ENCODE measurements at regions not wholly inside any gene's neighbourhood (a gene's known extent, or its start where the extent isn't known, plus 50 kb on each side); places are given as distances from the start of the nearest gene placed in this dataset.
A peak's percentile ranks its signal among the peaks of the same experiment; 100 is the strongest.

DNA sequence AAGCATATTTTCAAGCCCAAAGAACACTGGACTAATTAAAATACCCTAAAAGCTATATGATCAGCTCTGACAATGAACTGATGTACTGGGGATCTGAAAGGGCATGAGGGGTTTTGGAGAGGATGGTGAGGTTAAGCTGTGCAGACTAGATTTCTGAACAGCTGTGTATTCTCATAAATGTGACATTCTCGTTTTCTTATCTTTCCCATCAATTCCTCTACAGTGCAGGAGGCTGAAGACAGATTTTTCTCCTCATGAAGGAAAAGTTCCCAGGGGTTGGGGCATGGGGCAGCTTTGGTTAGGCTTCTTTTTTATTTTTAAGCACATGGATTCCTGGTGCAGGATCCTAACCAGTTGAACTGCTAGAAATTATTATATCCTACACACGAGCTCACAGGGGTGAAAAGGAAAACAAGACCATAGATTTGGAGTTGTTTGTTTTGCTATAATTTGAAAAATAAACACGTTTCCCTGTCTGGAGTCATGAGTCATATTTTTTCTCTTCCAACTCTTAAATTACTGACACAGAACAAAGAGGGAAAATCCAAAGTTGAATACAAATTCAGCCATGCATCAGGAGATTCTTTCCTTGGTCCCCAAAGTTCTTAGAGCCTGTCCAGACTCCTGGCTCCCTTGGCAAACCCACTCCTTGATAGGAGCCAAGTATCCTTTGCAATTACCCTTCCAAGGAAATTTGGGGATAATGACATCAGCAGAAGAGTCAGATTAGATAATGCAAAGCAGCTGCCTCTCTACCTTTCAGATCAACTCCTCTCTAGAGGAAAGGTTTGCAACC is 147.7 kb upstream of the NPVF start:
- no peaks in the 10 kb centered on the region for H3K36me3 ChIP-seq (ENCODE audit: control insufficient read depth, insufficient read depth, low read length)
- no peaks in the 10 kb centered on the region for H3K27me3 ChIP-seq (ENCODE audit: control insufficient read depth, insufficient read depth, low read length)
- no peak overlapping the region for H3K4me3 ChIP-seq (ENCODE audit: low read length)
- no peak overlapping the region for H3K27ac ChIP-seq (ENCODE audit: low read depth, low read length)
- H3K4me1 ChIP-seq (ENCODE audit: control insufficient read depth, insufficient read depth, low read length) = peaks cover 6% of the 10 kb centered on the region
- H3K9ac ChIP-seq (ENCODE audit: low read length) = no peak overlapping the region

DNA sequence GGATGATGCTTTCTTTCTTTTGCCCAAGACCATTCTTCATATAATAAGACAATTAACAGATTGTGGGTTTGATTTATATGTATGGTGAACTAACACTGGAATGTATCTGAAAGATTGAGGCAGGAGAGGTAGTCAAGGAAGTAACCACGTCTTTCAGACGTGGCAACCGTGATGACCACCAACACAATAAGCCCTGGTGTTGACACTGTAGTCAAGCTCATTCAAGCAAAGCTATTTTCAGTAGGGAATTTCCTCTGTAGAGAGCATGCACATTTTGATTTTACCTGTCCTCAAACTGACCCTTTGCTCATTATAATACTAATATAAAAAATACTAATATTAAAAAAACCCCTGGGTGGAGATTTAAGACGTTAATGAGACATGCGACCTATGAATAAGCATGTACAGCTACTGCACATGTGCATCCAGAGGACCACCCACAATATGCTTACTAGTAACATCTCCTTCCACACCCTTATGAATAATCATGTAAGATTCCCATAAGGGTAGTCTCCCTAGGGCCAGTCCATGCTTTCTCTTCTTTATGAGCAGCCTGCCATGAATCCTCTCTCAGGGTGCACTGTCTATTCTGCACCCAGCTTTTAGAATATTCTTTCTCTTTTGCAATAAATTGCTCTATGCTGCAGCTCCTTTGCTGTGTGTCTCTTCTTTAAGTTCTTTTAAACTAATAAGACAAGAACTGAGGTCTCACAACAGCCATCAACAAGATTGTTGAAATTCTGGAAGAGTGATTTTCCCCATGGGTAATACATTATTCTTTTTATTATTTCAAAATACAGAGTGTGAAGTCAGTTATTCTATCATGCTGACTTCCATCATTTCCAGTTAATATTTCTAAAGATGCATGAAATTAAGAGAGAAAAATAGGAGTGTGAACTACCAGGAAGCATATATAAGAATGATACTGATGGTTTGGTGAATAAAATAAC is 151.3 kb upstream of the NPVF start:
- Histone ChIP-seq H3K4me1 (ENCODE audit: control insufficient read depth, insufficient read depth, low read length) (peaks cover 6% of the 10 kb centered on the region), H3K9ac (ENCODE audit: low read length) (no peak overlapping the region)

DNA sequence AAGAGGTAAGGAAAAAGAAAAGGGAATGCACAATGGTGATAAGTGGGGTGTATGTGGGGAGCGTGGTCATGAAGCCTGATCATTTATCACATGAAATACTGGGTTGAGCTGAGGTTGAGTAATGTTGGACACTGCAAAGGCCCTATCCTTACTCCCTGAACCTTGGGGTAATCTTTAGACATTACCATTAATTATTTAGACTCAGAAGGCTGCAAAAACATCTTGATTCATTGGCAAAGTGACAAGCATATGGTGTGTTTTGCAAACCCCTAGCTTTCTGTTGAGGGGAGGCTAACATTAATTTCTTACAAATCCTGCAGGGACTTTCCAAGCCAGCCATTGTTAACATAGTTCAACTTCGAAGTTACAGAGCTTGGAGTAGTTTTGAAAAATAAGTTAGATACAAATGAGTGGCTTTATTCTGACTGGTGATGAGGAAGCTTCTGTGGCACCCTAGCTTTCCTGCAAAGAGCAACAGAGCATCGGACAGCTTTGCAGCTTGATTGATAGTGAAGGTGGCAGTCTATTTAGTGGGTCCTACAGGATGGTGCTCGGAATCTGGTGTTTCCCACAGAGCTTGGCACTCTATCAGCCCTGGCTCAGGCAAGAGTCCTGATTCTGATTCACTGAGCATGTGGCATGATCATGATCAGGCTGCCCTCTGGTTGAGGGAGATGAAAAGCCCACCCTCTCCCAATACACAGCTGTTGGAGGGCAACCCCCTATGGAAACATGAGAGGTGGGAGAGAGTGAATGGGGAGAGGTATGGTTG is 153.7 kb upstream of the NPVF start:
- no peak overlapping the region for H3K9ac ChIP-seq (ENCODE audit: low read length)
- H3K27me3 ChIP-seq (ENCODE audit: control insufficient read depth, insufficient read depth, low read length) = no peaks in the 10 kb centered on the region
- H3K4me1 ChIP-seq (ENCODE audit: control insufficient read depth, insufficient read depth, low read length) = no peaks in the 10 kb centered on the region
- H3K27ac ChIP-seq (ENCODE audit: low read depth, low read length) = no peak overlapping the region
- no peaks in the 10 kb centered on the region for H3K36me3 ChIP-seq (ENCODE audit: control insufficient read depth, insufficient read depth, low read length)
- H3K4me3 ChIP-seq (ENCODE audit: low read length) = no peak overlapping the region

More for the DNA sequence above, 151.3 kb upstream of the NPVF start:
- H3K36me3 ChIP-seq (ENCODE audit: control insufficient read depth, insufficient read depth, low read length) = no peaks in the 10 kb centered on the region
- no peak overlapping the region for H3K27ac ChIP-seq (ENCODE audit: low read depth, low read length)
- H3K27me3 ChIP-seq (ENCODE audit: control insufficient read depth, insufficient read depth, low read length) = no peaks in the 10 kb centered on the region
- no peak overlapping the region for H3K4me3 ChIP-seq (ENCODE audit: low read length)

DNA sequence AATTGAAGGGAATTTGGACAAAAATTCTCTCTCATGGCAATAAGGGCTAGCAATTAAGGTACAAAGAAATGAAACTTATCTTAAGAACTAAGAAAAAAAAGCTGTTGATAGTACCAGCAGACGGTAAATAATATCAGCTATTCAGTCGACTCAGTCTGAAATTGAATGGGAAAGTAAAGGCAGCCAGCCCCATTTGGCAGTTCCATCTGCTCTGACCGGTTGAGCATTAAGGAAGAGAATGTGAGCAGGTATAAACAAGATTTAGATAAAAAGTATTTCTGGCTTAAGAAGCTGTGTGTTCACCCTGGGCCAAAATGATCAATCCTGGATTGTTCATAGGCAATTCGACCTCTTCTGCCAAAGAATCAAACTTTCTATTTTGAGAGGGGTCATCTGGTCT is 154.6 kb upstream of the NPVF start:
- Histone ChIP-seq H3K4me3 (ENCODE audit: low read length) (no peak overlapping the region), H3K36me3 (ENCODE audit: control insufficient read depth, insufficient read depth, low read length) (no peaks in the 10 kb centered on the region), H3K9ac (ENCODE audit: low read length) (no peak overlapping the region), H3K4me1 (ENCODE audit: control insufficient read depth, insufficient read depth, low read length) (no peaks in the 10 kb centered on the region), H3K27ac (ENCODE audit: low read depth, low read length) (no peak overlapping the region), H3K27me3 (ENCODE audit: control insufficient read depth, insufficient read depth, low read length) (no peaks in the 10 kb centered on the region)

DNA sequence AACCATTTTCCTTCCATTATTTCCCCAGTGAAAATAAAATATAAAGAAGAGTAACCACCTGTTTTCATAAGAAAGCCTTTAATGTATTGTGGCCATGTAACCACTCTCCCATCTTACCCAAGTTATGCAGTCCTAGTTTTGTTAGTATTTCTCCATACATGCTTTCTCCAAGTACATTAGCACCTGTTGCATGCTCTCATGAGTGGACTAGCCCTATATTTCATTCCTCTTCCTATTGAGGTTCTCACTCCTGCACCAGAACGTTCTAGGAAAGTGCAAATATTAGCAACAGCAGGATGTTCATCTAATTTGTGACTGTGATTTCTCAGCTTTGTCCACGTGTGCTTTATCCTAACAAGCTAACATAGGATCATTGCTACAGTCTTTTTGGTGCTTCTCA is 155.1 kb upstream of the NPVF start:
- H3K4me1 ChIP-seq (ENCODE audit: control insufficient read depth, insufficient read depth, low read length) = no peaks in the 10 kb centered on the region
- H3K27ac ChIP-seq (ENCODE audit: low read depth, low read length) = no peak overlapping the region

DNA sequence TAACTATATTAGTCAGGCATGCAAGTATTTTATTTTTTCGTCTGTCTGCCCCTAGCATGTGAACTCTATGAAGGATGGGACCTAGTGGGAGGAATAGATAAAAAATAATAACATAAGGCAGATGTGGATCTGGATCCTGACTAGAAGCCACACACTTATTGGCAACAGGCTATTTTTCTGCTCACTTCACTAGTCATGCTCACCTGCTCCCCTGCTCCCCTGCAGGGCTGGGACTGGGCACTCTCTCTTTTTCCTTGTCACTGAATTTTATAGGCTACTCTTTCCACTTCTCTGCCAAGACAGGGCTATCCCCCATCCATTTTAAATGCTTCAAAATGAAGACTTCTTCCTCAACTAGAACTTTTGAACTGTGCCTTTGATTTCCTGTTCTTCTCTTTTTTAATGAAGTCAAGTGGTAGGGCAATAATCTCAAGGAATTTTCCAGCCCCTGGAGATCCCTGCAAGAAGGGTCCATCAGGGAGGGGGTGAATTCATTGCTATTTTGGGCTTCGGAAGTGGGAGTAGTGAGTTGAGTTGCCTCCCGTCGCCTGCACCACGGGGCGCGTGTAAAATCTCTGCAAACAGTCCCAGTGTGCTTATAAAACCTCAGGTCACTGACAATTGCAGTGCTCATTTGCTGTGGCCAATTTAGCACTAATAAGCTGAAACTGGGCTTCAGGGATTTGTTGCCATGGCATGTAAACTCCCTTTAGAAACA is 156.7 kb upstream of the NPVF start:
- Histone ChIP-seq H3K4me1 (ENCODE audit: control insufficient read depth, insufficient read depth, low read length) (no peaks in the 10 kb centered on the region), H3K36me3 (ENCODE audit: control insufficient read depth, insufficient read depth, low read length) (no peaks in the 10 kb centered on the region), H3K27ac (ENCODE audit: low read depth, low read length) (no peak overlapping the region), H3K9ac (ENCODE audit: low read length) (no peak overlapping the region), H3K27me3 (ENCODE audit: control insufficient read depth, insufficient read depth, low read length) (no peaks in the 10 kb centered on the region), H3K4me3 (ENCODE audit: low read length) (no peak overlapping the region)

More for the DNA sequence above, 155.1 kb upstream of the NPVF start:
- H3K4me3 ChIP-seq (ENCODE audit: low read length) = no peak overlapping the region
- no peaks in the 10 kb centered on the region for H3K36me3 ChIP-seq (ENCODE audit: control insufficient read depth, insufficient read depth, low read length)
- no peak overlapping the region for H3K9ac ChIP-seq (ENCODE audit: low read length)
- H3K27me3 ChIP-seq (ENCODE audit: control insufficient read depth, insufficient read depth, low read length) = no peaks in the 10 kb centered on the region

DNA sequence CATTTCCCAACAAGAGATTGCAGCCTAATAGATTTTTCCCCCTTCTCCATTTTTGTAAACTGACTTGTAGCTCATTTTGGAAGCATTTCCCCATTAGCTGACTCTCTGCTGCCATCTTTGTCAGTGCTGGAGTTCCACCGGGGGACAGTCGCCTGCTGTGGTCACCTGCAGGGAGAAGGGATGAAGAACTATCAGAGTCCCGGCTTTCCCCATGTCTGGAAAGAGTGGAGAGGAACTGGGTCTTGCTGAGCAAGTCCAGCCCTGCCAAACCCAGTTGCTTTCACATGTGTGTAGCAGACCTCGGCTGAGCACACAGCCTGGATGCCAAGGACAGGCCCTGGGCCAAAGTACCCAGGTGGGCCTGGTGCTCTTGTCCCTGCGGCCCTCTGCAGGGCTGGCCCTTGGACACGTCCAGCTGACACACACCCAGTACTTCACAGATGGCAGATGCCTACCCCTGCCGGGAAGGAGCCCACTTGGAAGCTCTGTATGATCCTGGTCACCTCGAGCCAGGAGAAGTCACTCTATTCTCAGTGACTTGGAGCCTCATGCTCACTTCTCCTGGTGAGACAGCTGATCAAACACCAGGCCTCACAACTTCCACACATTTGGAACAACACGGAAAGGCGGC is 157.3 kb upstream of the NPVF start:
- H3K27me3 ChIP-seq (ENCODE audit: control insufficient read depth, insufficient read depth, low read length) = no peaks in the 10 kb centered on the region
- no peak overlapping the region for H3K4me3 ChIP-seq (ENCODE audit: low read length)
- no peak overlapping the region for H3K27ac ChIP-seq (ENCODE audit: low read depth, low read length)
- no peaks in the 10 kb centered on the region for H3K36me3 ChIP-seq (ENCODE audit: control insufficient read depth, insufficient read depth, low read length)
- H3K9ac ChIP-seq (ENCODE audit: low read length) = no peak overlapping the region
- H3K4me1 ChIP-seq (ENCODE audit: control insufficient read depth, insufficient read depth, low read length) = no peaks in the 10 kb centered on the region

DNA sequence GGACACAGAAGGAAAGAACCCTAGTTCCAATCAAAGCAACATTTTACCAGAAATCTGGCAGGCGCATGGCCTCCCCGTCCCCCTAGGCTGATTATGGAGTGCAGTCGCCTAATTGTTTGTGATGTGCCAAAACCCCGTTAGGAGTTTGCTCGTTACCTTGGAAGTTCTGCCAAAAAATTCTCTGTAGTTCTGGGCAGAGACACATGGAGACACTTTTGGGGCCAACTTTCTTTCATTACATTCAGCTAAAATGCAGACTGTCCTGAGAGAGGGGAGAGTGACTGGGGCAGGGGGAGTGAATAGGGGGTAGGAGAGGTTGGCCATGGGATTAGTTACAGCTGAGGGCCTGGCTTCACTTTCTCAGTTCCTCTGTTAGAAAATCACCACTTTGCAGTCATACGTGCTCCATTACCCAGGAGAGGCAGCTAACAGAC is 158.0 kb upstream of the NPVF start:
- H3K36me3 ChIP-seq (ENCODE audit: control insufficient read depth, insufficient read depth, low read length) = no peaks in the 10 kb centered on the region

DNA sequence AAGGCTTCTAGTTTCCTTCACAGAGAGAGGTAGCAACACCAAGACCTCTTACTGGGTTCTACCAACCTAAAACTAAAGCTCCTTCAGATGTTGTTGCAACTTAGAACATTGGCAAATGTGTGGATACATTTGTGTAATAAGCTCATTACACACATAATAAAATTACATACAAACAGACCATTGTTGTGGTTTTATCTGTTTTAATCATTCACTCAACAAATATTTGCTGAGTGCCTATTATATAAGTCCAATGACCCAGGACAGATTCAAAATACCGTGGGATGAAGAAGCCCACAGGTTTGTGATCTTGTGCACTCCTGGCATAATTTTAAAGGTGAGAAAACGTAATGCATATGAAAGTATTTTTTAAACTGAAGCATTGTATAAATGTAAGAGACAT is 160.4 kb upstream of the NPVF start:
- H3K9ac ChIP-seq (ENCODE audit: low read length) = no peak overlapping the region

More for the DNA sequence above, 158.0 kb upstream of the NPVF start:
- no peaks in the 10 kb centered on the region for H3K27me3 ChIP-seq (ENCODE audit: control insufficient read depth, insufficient read depth, low read length)
- no peak overlapping the region for H3K27ac ChIP-seq (ENCODE audit: low read depth, low read length)
- H3K4me3 ChIP-seq (ENCODE audit: low read length) = no peak overlapping the region
- H3K9ac ChIP-seq (ENCODE audit: low read length) = no peak overlapping the region
- H3K4me1 ChIP-seq (ENCODE audit: control insufficient read depth, insufficient read depth, low read length) = no peaks in the 10 kb centered on the region

DNA sequence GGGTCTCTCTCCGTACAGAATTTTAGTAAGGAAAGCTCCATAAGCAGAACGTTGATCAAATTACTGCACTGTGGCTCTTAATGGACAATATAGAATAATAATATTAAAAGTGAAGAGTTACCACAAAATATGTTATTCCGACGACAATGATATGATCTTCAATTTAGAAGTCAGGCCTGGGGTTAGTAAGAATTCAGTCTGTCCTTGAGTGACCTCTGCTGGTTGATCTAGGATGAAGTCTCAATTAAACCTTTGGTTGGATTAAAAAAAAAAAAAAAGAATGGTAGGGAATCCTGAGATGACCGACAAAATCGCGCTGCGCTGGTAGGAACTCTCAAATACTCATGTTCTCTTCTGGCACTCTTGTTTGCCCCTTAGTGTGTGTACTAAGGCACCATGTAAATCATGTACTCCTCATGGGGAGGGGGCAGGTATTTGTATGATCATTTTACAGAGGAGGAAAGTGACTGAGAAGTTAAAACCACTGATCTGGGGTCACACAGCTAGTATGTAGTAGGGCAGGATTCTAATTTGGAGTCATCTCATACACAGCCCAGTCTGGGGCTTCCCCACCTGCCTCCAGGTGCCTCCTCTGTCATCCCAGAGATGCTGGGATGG is 161.3 kb upstream of the NPVF start:
- Histone ChIP-seq H3K36me3 (ENCODE audit: control insufficient read depth, insufficient read depth, low read length) (no peaks in the 10 kb centered on the region), H3K9ac (ENCODE audit: low read length) (no peak overlapping the region), H3K27me3 (ENCODE audit: control insufficient read depth, insufficient read depth, low read length) (no peaks in the 10 kb centered on the region), H3K4me1 (ENCODE audit: control insufficient read depth, insufficient read depth, low read length) (peaks cover 21% of the 10 kb centered on the region), H3K27ac (ENCODE audit: low read depth, low read length) (no peak overlapping the region), H3K4me3 (ENCODE audit: low read length) (no peak overlapping the region)

More for the DNA sequence above, 160.4 kb upstream of the NPVF start:
- H3K4me1 ChIP-seq (ENCODE audit: control insufficient read depth, insufficient read depth, low read length) = peaks cover 16% of the 10 kb centered on the region
- H3K27ac ChIP-seq (ENCODE audit: low read depth, low read length) = no peak overlapping the region
- H3K36me3 ChIP-seq (ENCODE audit: control insufficient read depth, insufficient read depth, low read length) = no peaks in the 10 kb centered on the region
- H3K27me3 ChIP-seq (ENCODE audit: control insufficient read depth, insufficient read depth, low read length) = no peaks in the 10 kb centered on the region
- H3K4me3 ChIP-seq (ENCODE audit: low read length) = no peak overlapping the region

DNA sequence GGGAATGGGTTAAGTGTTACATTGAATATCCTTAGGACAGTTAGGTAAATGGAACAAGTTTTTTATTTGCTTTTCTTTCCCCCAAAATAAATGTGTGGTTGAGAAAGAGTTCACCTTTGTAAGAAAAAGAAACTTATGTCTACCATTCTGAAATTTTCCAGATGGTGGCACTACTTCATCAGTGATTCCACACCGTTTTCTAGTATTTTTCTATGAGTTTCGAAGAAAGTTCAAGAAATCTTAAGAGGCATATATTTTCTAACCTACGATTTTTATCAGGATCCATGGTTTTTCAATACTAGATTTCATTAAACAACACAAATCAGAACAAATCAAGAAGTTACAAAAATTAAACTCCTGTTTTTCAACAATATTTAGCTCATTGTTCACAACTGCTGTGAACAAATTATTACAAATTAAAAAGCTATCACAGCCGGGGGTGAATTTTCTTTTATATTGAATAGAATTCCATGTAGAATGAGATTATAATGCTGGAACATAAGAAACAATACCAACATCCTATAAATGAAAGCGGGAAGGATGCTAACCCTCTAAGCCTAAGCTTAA is 163.1 kb upstream of the NPVF start:
- H3K9ac ChIP-seq (ENCODE audit: low read length) = no peak overlapping the region
- H3K4me1 ChIP-seq (ENCODE audit: control insufficient read depth, insufficient read depth, low read length) = peaks cover 21% of the 10 kb centered on the region
- H3K36me3 ChIP-seq (ENCODE audit: control insufficient read depth, insufficient read depth, low read length) = no peaks in the 10 kb centered on the region
- no peaks in the 10 kb centered on the region for H3K27me3 ChIP-seq (ENCODE audit: control insufficient read depth, insufficient read depth, low read length)
- peak overlapping the region; percentile 74 for H3K27ac ChIP-seq (ENCODE audit: low read depth, low read length)
- H3K4me3 ChIP-seq (ENCODE audit: low read length) = no peak overlapping the region

Measured in rectal smooth muscle tissue (tissue), 1 donor.